ENCODE measurements at regions not wholly inside any gene's neighbourhood (a gene's known extent, or its start where the extent isn't known, plus 50 kb on each side); places are given as distances from the start of the nearest gene placed in this dataset.
A peak's percentile ranks its signal among the peaks of the same experiment; 100 is the strongest.

DNA sequence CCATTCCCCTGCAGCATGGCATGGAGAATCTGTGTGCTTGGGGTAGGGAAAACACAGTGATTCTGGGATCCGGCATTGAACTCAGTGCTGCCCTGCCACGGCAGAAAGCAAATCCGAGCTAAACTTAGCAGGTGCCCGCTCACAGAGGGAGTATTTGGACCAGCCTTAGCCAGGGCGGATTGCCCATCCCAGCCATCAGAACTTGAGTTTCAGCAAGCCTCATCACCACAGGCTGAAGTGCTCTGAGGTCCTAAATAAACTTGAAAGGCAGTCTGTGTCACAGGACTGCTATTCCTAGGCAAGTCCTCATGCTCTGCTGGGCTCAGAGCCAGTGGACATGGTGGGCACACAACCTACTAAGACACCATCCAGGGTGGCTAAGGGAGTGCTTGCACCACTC is 86.2 kb upstream of the YPEL5 start:
- H3K27me3 ChIP-seq, result no peaks in the 10 kb centered on the region
- 89 to 95% methylated on average over 5 of the region's 5 CpGs for WGBS, 2 donors
- H3K9me3 ChIP-seq, result peaks cover 0 to 29% (median 2%) of the 10 kb centered on the region in 4 donors

DNA sequence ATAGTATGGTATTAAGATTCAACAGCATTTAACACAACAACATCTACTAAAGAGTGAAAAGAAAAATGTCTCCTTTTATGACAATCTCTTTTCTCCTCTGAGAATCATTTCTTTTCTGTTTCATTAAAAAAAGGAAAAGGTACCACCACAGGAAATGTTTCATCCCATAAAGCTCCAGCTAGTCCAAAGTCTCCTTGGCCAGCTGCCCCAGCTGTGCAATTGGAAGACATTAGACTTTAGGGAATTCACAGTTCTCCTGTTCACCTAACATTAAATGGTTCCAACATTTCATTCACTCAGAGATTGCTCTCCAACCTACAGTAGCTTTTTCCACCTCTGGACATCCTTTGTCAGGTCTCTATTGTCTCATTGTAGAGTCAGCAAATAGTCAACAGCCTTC is 78.7 kb upstream of the YPEL5 start:
- Histone ChIP-seq H3K27me3 (no peaks in the 10 kb centered on the region), H3K27ac (no peak overlapping the region), H3K4me3 (no peak overlapping the region), H3K9me3 (peaks cover 0 to 24% (median 5%) of the 10 kb centered on the region in 4 donors), H3K4me1 (no peaks in the 10 kb centered on the region), H3K36me3 (no peaks in the 10 kb centered on the region)
- TF ChIP-seq POLR2A (IDR thresholded peaks at IDR 0.05) (no peak), EP300 (IDR thresholded peaks at IDR 0.05) (no peak)
- TF ChIP-seq, protein P1, sequence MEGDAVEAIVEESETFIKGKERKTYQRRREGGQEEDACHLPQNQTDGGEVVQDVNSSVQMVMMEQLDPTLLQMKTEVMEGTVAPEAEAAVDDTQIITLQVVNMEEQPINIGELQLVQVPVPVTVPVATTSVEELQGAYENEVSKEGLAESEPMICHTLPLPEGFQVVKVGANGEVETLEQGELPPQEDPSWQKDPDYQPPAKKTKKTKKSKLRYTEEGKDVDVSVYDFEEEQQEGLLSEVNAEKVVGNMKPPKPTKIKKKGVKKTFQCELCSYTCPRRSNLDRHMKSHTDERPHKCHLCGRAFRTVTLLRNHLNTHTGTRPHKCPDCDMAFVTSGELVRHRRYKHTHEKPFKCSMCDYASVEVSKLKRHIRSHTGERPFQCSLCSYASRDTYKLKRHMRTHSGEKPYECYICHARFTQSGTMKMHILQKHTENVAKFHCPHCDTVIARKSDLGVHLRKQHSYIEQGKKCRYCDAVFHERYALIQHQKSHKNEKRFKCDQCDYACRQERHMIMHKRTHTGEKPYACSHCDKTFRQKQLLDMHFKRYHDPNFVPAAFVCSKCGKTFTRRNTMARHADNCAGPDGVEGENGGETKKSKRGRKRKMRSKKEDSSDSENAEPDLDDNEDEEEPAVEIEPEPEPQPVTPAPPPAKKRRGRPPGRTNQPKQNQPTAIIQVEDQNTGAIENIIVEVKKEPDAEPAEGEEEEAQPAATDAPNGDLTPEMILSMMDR (IDR thresholded peaks at IDR 0.05), result no peak
- no peak for DNase-seq (ENCODE audit: low spot score in 2 of 2)

More for the DNA sequence above, 86.2 kb upstream of the YPEL5 start:
- Histone ChIP-seq H3K4me1 (no peaks in the 10 kb centered on the region), H3K36me3 (no peaks in the 10 kb centered on the region), H3K27ac (no peak overlapping the region), H3K4me3 (no peak overlapping the region)
- DNase-seq (ENCODE audit: low spot score in 2 of 2), result no peak
- TF ChIP-seq EP300 (IDR thresholded peaks at IDR 0.05) (no peak), POLR2A (IDR thresholded peaks at IDR 0.05) (no peak)
- TF ChIP-seq, protein P1 (IDR thresholded peaks at IDR 0.05), result no peak

DNA sequence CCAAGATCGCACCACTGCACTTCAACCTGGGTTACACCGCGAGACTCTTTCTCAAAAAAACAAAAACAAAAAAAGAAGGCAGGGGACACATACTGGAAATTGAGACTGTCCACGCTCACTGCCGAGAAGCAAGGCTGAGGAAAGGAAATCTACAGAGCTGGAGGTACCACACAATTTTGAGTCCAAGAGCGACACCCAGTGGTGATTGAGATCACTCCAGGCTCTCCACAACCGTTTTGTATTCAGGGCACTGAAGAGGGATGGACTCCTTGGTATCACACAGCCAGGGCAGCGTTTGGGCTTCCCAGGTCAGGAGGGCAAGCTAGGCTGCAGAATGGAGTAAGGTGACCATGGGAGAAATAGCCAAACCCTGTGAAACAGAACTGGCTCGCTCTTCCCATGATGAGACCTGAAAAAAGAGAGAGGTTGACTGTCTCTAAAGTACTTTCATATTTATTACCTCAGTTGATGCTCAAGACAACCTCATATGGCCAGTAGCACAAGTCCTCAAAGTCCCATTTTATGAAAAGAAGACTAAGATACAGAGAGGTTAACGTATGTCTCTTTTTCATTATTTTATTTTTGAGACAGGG is 74.5 kb upstream of the YPEL5 start:
- no peaks in the 10 kb centered on the region for H3K9me3 ChIP-seq
- DNase-seq (ENCODE audit: low spot score in 2 of 2), result peak; percentile 37 to 75
- WGBS, 2 donors, result 21 to 22% methylated on average over 10 of the region's 10 CpGs
- H3K4me3 ChIP-seq, result no peak overlapping the region
- H3K27me3 ChIP-seq, result peaks cover 0 to 13% of the 10 kb centered on the region in 2 donors
- TF ChIP-seq, protein P1 (IDR thresholded peaks at IDR 0.05), result peak; percentile 46 to 67 (median 56)
- TF ChIP-seq POLR2A (IDR thresholded peaks at IDR 0.05), result no peak
- no peaks in the 10 kb centered on the region for H3K36me3 ChIP-seq
- H3K27ac ChIP-seq, result no peak overlapping the region
- H3K4me1 ChIP-seq, result no peaks in the 10 kb centered on the region

DNA sequence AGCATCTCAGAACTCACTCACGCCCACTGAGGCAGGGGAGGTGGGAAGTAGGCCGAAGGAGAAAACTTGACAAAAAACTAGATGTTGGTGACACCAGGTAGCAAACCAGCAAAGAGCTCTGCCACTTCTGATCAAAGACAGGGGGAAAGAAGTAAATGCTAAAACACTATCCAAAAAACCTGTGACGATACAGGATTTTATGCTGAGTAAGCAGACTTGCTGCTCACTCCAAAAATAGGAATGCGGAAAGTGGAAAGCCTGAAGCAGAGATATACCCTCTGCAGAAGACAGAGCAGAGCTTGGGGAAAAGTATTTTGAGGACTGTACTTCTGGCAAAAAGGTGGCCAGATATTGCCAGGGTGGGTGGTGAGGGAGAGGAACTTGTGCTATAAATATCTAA is 73.3 kb upstream of the YPEL5 start:
- peaks cover 0 to 14% of the 10 kb centered on the region in 2 donors for H3K27me3 ChIP-seq
- H3K27ac ChIP-seq, result no peak overlapping the region
- TF ChIP-seq, protein P1 (IDR thresholded peaks at IDR 0.05), result no peak
- TF ChIP-seq EP300 (IDR thresholded peaks at IDR 0.05) (no peak), POLR2A (IDR thresholded peaks at IDR 0.05) (no peak)
- H3K4me1 ChIP-seq, result no peaks in the 10 kb centered on the region
- no peaks in the 10 kb centered on the region for H3K36me3 ChIP-seq
- H3K4me3 ChIP-seq, result no peak overlapping the region
- 76 to 77% methylated on average over 4 of the region's 4 CpGs for WGBS, 2 donors
- DNase-seq (ENCODE audit: low spot score in 2 of 2), result no peak
- no peaks in the 10 kb centered on the region for H3K9me3 ChIP-seq

DNA sequence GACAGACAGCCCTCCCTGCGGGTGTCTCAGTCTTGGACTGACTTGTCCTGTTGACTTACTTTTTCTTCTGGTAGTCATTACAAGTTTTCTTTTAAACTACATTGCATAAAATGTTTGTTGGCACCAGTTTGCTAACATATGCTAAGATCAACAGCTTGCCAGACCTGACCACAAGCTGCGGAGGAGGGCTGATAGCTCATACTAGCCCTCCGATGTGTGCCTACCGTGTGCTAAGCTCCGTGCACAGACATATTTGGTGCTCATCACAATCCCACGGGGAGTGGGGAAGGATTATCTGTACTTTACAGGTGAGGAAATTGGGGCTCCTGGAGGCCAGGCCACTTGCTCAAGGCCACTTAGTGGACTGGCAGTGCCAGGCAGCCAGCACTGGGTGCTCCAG is 72.8 kb upstream of the YPEL5 start:
- DNase-seq (ENCODE audit: low spot score in 2 of 2), result no peak
- WGBS, 2 donors, result 70 to 88% methylated on average over 6 of the region's 6 CpGs

More for the DNA sequence above, 72.8 kb upstream of the YPEL5 start:
- H3K9me3 ChIP-seq, result no peaks in the 10 kb centered on the region
- H3K36me3 ChIP-seq, result no peaks in the 10 kb centered on the region
- no peak overlapping the region for H3K4me3 ChIP-seq
- no peak overlapping the region for H3K27ac ChIP-seq
- H3K4me1 ChIP-seq, result no peaks in the 10 kb centered on the region
- TF ChIP-seq, protein P1 (IDR thresholded peaks at IDR 0.05), result no peak
- TF ChIP-seq POLR2A (IDR thresholded peaks at IDR 0.05) (no peak), EP300 (IDR thresholded peaks at IDR 0.05) (no peak)
- H3K27me3 ChIP-seq, result peaks cover 0 to 14% of the 10 kb centered on the region in 2 donors

Data from tibial nerve (tissue), 4 donors.